ENCODE measurements at regions not wholly inside any gene's neighbourhood (a gene's known extent, or its start where the extent isn't known, plus 50 kb on each side); places are given as distances from the start of the nearest gene placed in this dataset.

DNA sequence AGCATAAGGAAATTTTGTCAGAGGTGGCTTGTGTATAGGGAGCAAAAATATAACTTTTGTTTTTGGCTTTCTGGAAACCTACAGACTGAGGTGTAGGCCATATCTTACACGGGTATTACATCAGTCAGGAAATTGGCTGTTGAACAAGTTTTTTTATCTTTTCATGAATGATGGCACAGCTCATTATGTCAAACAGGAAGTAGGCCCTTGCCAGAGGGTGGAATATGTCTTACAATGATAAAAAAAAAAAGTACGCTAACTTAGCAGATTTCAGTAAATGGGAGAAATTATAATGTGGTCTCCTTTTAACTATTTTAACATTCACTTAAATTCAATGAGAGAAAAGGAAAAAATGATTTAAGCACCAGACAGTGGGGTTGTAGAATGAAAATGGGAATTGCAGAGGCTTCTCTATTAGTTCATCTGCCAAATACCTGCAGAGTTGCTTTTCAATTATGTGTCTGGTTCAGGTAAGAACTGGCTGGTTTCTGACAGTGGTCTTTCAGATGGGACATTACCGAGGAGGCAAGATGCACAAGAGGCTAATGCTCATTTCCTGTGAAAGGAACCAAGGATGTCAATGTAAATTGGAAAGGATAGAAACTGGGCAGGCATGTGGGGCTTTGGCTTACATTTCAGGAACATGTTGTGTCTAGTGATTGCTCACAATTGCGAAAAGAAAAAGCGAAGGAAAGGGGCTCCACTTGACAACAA is 169.9 kb downstream of the NNT start (continued):
- TF ChIP-seq, protein P1, sequence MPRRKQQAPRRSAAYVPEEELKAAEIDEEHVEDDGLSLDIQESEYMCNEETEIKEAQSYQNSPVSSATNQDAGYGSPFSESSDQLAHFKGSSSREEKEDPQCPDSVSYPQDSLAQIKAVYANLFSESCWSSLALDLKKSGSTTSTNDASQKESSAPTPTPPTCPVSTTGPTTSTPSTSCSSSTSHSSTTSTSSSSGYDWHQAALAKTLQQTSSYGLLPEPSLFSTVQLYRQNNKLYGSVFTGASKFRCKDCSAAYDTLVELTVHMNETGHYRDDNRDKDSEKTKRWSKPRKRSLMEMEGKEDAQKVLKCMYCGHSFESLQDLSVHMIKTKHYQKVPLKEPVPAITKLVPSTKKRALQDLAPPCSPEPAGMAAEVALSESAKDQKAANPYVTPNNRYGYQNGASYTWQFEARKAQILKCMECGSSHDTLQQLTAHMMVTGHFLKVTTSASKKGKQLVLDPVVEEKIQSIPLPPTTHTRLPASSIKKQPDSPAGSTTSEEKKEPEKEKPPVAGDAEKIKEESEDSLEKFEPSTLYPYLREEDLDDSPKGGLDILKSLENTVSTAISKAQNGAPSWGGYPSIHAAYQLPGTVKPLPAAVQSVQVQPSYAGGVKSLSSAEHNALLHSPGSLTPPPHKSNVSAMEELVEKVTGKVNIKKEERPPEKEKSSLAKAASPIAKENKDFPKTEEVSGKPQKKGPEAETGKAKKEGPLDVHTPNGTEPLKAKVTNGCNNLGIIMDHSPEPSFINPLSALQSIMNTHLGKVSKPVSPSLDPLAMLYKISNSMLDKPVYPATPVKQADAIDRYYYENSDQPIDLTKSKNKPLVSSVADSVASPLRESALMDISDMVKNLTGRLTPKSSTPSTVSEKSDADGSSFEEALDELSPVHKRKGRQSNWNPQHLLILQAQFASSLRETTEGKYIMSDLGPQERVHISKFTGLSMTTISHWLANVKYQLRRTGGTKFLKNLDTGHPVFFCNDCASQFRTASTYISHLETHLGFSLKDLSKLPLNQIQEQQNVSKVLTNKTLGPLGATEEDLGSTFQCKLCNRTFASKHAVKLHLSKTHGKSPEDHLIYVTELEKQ (CRISPR knock-in tag; IDR thresholded peaks at IDR 0.05), result 0 out of 2 replicates have a peak, but pooled peaks have one; percentile 67
- no peak for TF ChIP-seq CGGBP1 (CRISPR knock-in tag; IDR thresholded peaks at IDR 0.05)
- peak; percentile 82; the same call in 1 of the 2 replicates for TF ChIP-seq ZNF165 (CRISPR knock-in tag; IDR thresholded peaks at IDR 0.05; ENCODE audit: borderline replicate concordance)
- TF ChIP-seq, protein P2, sequence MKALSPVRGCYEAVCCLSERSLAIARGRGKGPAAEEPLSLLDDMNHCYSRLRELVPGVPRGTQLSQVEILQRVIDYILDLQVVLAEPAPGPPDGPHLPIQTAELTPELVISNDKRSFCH (CRISPR knock-in tag; IDR thresholded peaks at IDR 0.05), result 0 out of 2 replicates have a peak, but pooled peaks have one; percentile 33
- TF ChIP-seq, protein P2 (tag; IDR thresholded peaks at IDR 0.05), result no peak
- peak; percentile 67; the same call in 1 of the 2 replicates for TF ChIP-seq TEAD4 (IDR thresholded peaks at IDR 0.05; ENCODE audit: low read length)
- TF ChIP-seq TEAD4 (CRISPR knock-in tag; IDR thresholded peaks at IDR 0.05; ENCODE audit: borderline replicate concordance), result no peak
- peak; percentile 55 for TF ChIP-seq VEZF1 (CRISPR knock-in tag; IDR thresholded peaks at IDR 0.05)
- TF ChIP-seq, protein P3, sequence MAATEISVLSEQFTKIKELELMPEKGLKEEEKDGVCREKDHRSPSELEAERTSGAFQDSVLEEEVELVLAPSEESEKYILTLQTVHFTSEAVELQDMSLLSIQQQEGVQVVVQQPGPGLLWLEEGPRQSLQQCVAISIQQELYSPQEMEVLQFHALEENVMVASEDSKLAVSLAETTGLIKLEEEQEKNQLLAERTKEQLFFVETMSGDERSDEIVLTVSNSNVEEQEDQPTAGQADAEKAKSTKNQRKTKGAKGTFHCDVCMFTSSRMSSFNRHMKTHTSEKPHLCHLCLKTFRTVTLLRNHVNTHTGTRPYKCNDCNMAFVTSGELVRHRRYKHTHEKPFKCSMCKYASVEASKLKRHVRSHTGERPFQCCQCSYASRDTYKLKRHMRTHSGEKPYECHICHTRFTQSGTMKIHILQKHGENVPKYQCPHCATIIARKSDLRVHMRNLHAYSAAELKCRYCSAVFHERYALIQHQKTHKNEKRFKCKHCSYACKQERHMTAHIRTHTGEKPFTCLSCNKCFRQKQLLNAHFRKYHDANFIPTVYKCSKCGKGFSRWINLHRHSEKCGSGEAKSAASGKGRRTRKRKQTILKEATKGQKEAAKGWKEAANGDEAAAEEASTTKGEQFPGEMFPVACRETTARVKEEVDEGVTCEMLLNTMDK (IDR thresholded peaks at IDR 0.05; ENCODE audit: borderline replicate concordance, insufficient read depth, low read depth, low read length, poor library complexity, severe bottlenecking), result no peak
- no peak for TF ChIP-seq ZNF408 (CRISPR knock-in tag; IDR thresholded peaks at IDR 0.05; ENCODE audit: low read depth)
- TF ChIP-seq HMG20A (CRISPR knock-in tag; conservative IDR thresholded peaks at IDR 0.05), result no peak
- no peak for TF ChIP-seq THRAP3 (IDR thresholded peaks at IDR 0.05; ENCODE audit: borderline replicate concordance)
- TF ChIP-seq MBD2 (IDR thresholded peaks at IDR 0.05; ENCODE audit: borderline replicate concordance, low read depth), result no peak
- TF ChIP-seq, protein P4, sequence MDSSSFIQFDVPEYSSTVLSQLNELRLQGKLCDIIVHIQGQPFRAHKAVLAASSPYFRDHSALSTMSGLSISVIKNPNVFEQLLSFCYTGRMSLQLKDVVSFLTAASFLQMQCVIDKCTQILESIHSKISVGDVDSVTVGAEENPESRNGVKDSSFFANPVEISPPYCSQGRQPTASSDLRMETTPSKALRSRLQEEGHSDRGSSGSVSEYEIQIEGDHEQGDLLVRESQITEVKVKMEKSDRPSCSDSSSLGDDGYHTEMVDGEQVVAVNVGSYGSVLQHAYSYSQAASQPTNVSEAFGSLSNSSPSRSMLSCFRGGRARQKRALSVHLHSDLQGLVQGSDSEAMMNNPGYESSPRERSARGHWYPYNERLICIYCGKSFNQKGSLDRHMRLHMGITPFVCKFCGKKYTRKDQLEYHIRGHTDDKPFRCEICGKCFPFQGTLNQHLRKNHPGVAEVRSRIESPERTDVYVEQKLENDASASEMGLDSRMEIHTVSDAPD (CRISPR knock-in tag; IDR thresholded peaks at IDR 0.05), result no peak
- peak; percentile 82; the same call in 1 of the 2 replicates for TF ChIP-seq BACH1 (tag; IDR thresholded peaks at IDR 0.05)
